ENCODE measurements at regions not wholly inside any gene's neighbourhood (a gene's known extent, or its start where the extent isn't known, plus 50 kb on each side); places are given as distances from the start of the nearest gene placed in this dataset.
A peak's percentile ranks its signal among the peaks of the same experiment; 100 is the strongest.
"Not testable (repeated sequence)": the region's sequence is repeated elsewhere in the genome, so short reads cannot be mapped to it uniquely, and the experiment has no call there.

- H3K4me3 ChIP-seq (ENCODE audit: low read depth, low read length), result no peak overlapping the region
- H3K79me2 ChIP-seq (ENCODE audit: control insufficient read depth, insufficient read depth, low read length, unreplicated experiment), result no peaks in the 10 kb centered on the region
- H3K27me3 ChIP-seq (ENCODE audit: insufficient read depth, low read length), result no peaks in the 10 kb centered on the region
- peaks cover 9% of the 10 kb centered on the region for H3K4me1 ChIP-seq (ENCODE audit: control insufficient read depth, insufficient read depth, low read length, unreplicated experiment)
- no peak overlapping the region for H2AFZ ChIP-seq (ENCODE audit: low read length, unreplicated experiment)
- no peak overlapping the region for H3K27ac ChIP-seq (ENCODE audit: low read depth, low read length)
- no peaks in the 10 kb centered on the region for H3K36me3 ChIP-seq (ENCODE audit: insufficient read depth, low read length)
Measured at GRCh38 chr13:23960566-23961156, 63.4 kb upstream of the C1QTNF9B start.

GRCh38 chr13:23963184-23963931 lies 66.1 kb upstream of the C1QTNF9B start:
- Histone ChIP-seq H3K79me2 (ENCODE audit: control insufficient read depth, insufficient read depth, low read length, unreplicated experiment) (no peaks in the 10 kb centered on the region), H2AFZ (ENCODE audit: low read length, unreplicated experiment) (no peak overlapping the region), H3K27ac (ENCODE audit: low read depth, low read length) (no peak overlapping the region), H3K4me3 (ENCODE audit: low read depth, low read length) (no peak overlapping the region), H3K27me3 (ENCODE audit: insufficient read depth, low read length) (no peaks in the 10 kb centered on the region), H3K4me1 (ENCODE audit: control insufficient read depth, insufficient read depth, low read length, unreplicated experiment) (no peaks in the 10 kb centered on the region), H3K36me3 (ENCODE audit: insufficient read depth, low read length) (no peaks in the 10 kb centered on the region)

DNA sequence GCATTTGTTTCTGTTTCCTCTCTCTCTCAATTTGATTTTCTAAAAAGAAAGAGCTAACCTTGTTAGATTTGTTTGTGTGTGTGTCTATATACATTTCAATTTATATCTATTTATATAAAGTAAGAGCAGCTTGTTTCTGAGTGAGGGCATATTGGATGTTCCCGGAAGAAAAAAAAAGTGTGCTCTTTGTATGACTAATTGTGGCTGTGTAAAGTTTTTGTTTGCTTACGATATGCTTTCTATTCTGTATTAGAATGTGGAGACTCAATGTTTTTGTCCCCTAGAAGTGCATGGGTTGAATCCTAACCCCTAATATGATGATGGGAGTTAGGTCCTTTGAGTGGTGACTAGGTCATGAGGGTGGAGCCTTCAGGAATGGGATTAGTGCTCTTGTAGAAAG lies 66.6 kb upstream of the C1QTNF9B start:
- no peaks in the 10 kb centered on the region for H3K79me2 ChIP-seq (ENCODE audit: control insufficient read depth, insufficient read depth, low read length, unreplicated experiment)
- no peak overlapping the region for H2AFZ ChIP-seq (ENCODE audit: low read length, unreplicated experiment)
- H3K27me3 ChIP-seq (ENCODE audit: insufficient read depth, low read length), result no peaks in the 10 kb centered on the region
- H3K36me3 ChIP-seq (ENCODE audit: insufficient read depth, low read length), result no peaks in the 10 kb centered on the region
- no peak overlapping the region for H3K27ac ChIP-seq (ENCODE audit: low read depth, low read length)
- H3K4me1 ChIP-seq (ENCODE audit: control insufficient read depth, insufficient read depth, low read length, unreplicated experiment), result no peaks in the 10 kb centered on the region
- H3K4me3 ChIP-seq (ENCODE audit: low read depth, low read length), result no peak overlapping the region

DNA sequence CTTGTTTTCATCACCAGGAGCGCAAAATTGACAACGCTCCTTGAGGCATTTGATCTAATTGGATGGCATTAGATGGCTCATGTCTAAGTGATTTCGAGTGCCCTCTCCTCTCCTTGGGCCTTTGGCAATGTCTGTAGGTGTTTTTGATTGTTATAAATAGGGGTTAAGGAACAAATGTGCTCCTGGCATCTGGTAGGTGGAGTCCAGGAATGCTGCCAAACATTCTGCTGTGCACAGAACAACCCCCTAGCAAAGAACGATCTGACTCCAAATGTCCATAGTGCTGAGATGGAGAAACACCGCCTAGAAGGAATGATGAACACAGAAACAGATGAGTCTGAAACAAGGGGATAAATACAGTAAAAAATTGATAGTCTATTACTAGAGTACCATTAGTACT lies 68.0 kb upstream of the C1QTNF9B start:
- no peaks in the 10 kb centered on the region for H3K4me1 ChIP-seq (ENCODE audit: control insufficient read depth, insufficient read depth, low read length, unreplicated experiment)
- no peak overlapping the region for H3K4me3 ChIP-seq (ENCODE audit: low read depth, low read length)
- no peaks in the 10 kb centered on the region for H3K27me3 ChIP-seq (ENCODE audit: insufficient read depth, low read length)
- H2AFZ ChIP-seq (ENCODE audit: low read length, unreplicated experiment), result no peak overlapping the region
- no peaks in the 10 kb centered on the region for H3K36me3 ChIP-seq (ENCODE audit: insufficient read depth, low read length)
- no peak overlapping the region for H3K27ac ChIP-seq (ENCODE audit: low read depth, low read length)
- no peaks in the 10 kb centered on the region for H3K79me2 ChIP-seq (ENCODE audit: control insufficient read depth, insufficient read depth, low read length, unreplicated experiment)

- H2AFZ ChIP-seq (ENCODE audit: low read length, unreplicated experiment), result peak overlapping the region; percentile 98
Measured at GRCh38 chr13:23966221-23966690, 69.0 kb upstream of the C1QTNF9B start.

GRCh38 chr13:23966691-23967615 lies 69.7 kb upstream of the C1QTNF9B start:
- no peaks in the 10 kb centered on the region for H3K4me1 ChIP-seq (ENCODE audit: control insufficient read depth, insufficient read depth, low read length, unreplicated experiment)
- no peaks in the 10 kb centered on the region for H3K27me3 ChIP-seq (ENCODE audit: insufficient read depth, low read length)
- H3K79me2 ChIP-seq (ENCODE audit: control insufficient read depth, insufficient read depth, low read length, unreplicated experiment), result no peaks in the 10 kb centered on the region
- peak overlapping the region; percentile 98 for H2AFZ ChIP-seq (ENCODE audit: low read length, unreplicated experiment)
- no peaks in the 10 kb centered on the region for H3K36me3 ChIP-seq (ENCODE audit: insufficient read depth, low read length)
- H3K27ac ChIP-seq (ENCODE audit: low read depth, low read length), result no peak overlapping the region
- H3K4me3 ChIP-seq (ENCODE audit: low read depth, low read length), result peak overlapping the region; percentile 62

More at GRCh38 chr13:23966221-23966690, 69.0 kb upstream of the C1QTNF9B start:
- H3K36me3 ChIP-seq (ENCODE audit: insufficient read depth, low read length), result no peaks in the 10 kb centered on the region
- H3K4me3 ChIP-seq (ENCODE audit: low read depth, low read length), result peak overlapping the region; percentile 62
- no peaks in the 10 kb centered on the region for H3K79me2 ChIP-seq (ENCODE audit: control insufficient read depth, insufficient read depth, low read length, unreplicated experiment)
- H3K27ac ChIP-seq (ENCODE audit: low read depth, low read length), result no peak overlapping the region
- no peaks in the 10 kb centered on the region for H3K27me3 ChIP-seq (ENCODE audit: insufficient read depth, low read length)
- no peaks in the 10 kb centered on the region for H3K4me1 ChIP-seq (ENCODE audit: control insufficient read depth, insufficient read depth, low read length, unreplicated experiment)

DNA sequence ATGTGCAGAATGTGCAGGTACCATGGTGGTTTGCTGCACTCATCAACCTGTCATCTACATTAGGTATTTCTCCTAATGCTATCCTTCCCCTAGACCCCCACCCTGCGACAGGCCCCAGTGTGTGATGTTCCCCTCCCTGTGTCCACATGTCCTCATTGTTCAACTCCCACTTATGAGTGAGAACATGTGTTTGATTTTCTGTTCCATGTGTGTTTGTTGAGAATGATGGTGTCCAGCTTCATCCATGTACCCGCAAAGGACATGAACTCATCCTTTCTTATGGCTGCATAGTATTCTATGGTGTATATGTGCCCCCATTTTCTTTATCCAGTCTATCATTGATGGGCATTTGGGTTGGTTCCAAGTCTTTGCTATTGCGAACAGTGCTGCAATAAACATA lies 70.5 kb upstream of the C1QTNF9B start:
- H3K4me1 ChIP-seq (ENCODE audit: control insufficient read depth, insufficient read depth, low read length, unreplicated experiment); H3K27me3 ChIP-seq (ENCODE audit: insufficient read depth, low read length); H3K4me3 ChIP-seq (ENCODE audit: low read depth, low read length); H3K36me3 ChIP-seq (ENCODE audit: insufficient read depth, low read length); H3K79me2 ChIP-seq (ENCODE audit: control insufficient read depth, insufficient read depth, low read length, unreplicated experiment); H2AFZ ChIP-seq (ENCODE audit: low read length, unreplicated experiment); H3K27ac ChIP-seq (ENCODE audit: low read depth, low read length): not testable (repeated sequence)

DNA sequence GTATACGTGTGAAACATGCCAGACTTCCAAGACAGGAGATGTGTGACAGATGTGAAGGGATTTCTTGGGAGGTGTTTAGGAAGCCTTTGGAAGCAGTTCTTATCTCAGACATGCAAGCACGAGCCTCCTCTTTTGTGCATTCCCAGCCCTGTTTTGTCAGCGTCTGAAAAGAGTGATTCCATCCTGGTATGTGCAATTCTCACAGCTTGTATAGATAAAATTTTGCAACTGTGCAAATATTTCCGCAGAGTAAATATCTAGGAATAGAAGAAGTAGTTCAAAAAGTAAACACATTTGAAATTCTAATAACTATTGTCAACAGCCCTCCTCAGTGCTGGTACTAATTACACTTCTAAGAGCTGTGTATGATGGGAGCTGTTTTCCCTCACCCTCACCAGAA lies 72.3 kb upstream of the C1QTNF9B start:
- H3K27ac ChIP-seq (ENCODE audit: low read depth, low read length), result no peak overlapping the region
- H3K27me3 ChIP-seq (ENCODE audit: insufficient read depth, low read length), result no peaks in the 10 kb centered on the region
- H2AFZ ChIP-seq (ENCODE audit: low read length, unreplicated experiment), result no peak overlapping the region
- no peak overlapping the region for H3K4me3 ChIP-seq (ENCODE audit: low read depth, low read length)
- no peaks in the 10 kb centered on the region for H3K79me2 ChIP-seq (ENCODE audit: control insufficient read depth, insufficient read depth, low read length, unreplicated experiment)
- no peaks in the 10 kb centered on the region for H3K4me1 ChIP-seq (ENCODE audit: control insufficient read depth, insufficient read depth, low read length, unreplicated experiment)
- no peaks in the 10 kb centered on the region for H3K36me3 ChIP-seq (ENCODE audit: insufficient read depth, low read length)

GRCh38 chr13:23979361-23980159 lies 82.3 kb upstream of the C1QTNF9B start:
- no peaks in the 10 kb centered on the region for H3K27me3 ChIP-seq (ENCODE audit: insufficient read depth, low read length)
- H3K4me1 ChIP-seq (ENCODE audit: control insufficient read depth, insufficient read depth, low read length, unreplicated experiment), result no peaks in the 10 kb centered on the region
- peak overlapping the region; percentile 41; the same call in 1 of the 2 replicates for H3K27ac ChIP-seq (ENCODE audit: low read depth, low read length)
- no peaks in the 10 kb centered on the region for H3K36me3 ChIP-seq (ENCODE audit: insufficient read depth, low read length)
- no peaks in the 10 kb centered on the region for H3K79me2 ChIP-seq (ENCODE audit: control insufficient read depth, insufficient read depth, low read length, unreplicated experiment)
- H3K4me3 ChIP-seq (ENCODE audit: low read depth, low read length), result peak overlapping the region; percentile 80
- H2AFZ ChIP-seq (ENCODE audit: low read length, unreplicated experiment), result peak overlapping the region; percentile 79

DNA sequence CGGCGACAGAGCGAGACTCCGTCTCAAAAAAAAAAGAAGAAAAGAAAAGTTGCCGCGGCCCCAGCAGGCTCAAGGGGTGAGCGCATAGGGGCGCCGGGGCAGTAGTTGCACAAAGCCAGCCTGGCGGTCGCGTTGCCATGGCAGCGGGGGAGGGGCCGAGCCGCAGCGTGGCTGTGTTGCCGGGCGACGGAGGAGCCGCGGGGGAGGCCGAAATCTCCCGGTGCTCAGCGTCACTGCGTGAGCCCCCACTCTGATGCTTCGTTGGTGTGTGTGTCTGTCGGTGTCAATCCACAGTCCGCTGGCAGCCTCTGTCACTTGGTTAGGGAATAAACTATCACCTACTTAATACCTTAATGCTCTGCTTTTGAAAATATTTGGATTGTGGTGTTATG lies 82.9 kb upstream of the C1QTNF9B start:
- H3K27ac ChIP-seq (ENCODE audit: low read depth, low read length), result peak overlapping the region; percentile 41; the same call in 1 of the 2 replicates
- H3K4me3 ChIP-seq (ENCODE audit: low read depth, low read length), result peak overlapping the region; percentile 80
- H3K79me2 ChIP-seq (ENCODE audit: control insufficient read depth, insufficient read depth, low read length, unreplicated experiment), result no peaks in the 10 kb centered on the region
- H3K36me3 ChIP-seq (ENCODE audit: insufficient read depth, low read length), result no peaks in the 10 kb centered on the region
- H2AFZ ChIP-seq (ENCODE audit: low read length, unreplicated experiment), result peak overlapping the region; percentile 79
- H3K27me3 ChIP-seq (ENCODE audit: insufficient read depth, low read length), result no peaks in the 10 kb centered on the region
- no peaks in the 10 kb centered on the region for H3K4me1 ChIP-seq (ENCODE audit: control insufficient read depth, insufficient read depth, low read length, unreplicated experiment)

Data from ACC112 (cell line).